CD14-positive monocyte (primary cell): ENCODE measurements at regions not wholly inside any gene's neighbourhood (a gene's known extent, or its start where the extent isn't known, plus 50 kb on each side); places are given as distances from the start of the nearest gene placed in this dataset.

Source experiments
- DNase-seq, 3 donors: peaks; one replicate each; pipeline ENCODE4 v3.0.0-alpha.2; 2011 to 2022
- H2AFZ ChIP-seq: 2 replicates; pipeline ENCODE4 v1.6.0; 2012; ENCODE audit warnings: mild to moderate bottlenecking, low read depth, low read length, inconsistent platforms; ENCODE audit not compliant: insufficient read depth, poor library complexity, severe bottlenecking
- H3K27ac ChIP-seq, 2 donors: 1 replicate in 1 of 2; 2 replicates in 1 of 2; pipeline ENCODE4 v1.5.1; 2012 to 2013; ENCODE audit warnings: low read length in 2 of 2, control low read depth in 1 of 2, inconsistent platforms in 1 of 2, low read depth in 1 of 2, mild to moderate bottlenecking in 1 of 2
- H3K27me3 ChIP-seq, 2 donors: one replicate each; pipeline versions ENCODE4 v1.6.0 to v1.6.1; 2011 to 2013; ENCODE audit warnings: low read length in 2 of 2; ENCODE audit not compliant: control insufficient read depth in 2 of 2, insufficient read depth in 2 of 2
- H3K36me3 ChIP-seq, 2 donors: replicated peaks in 1 of 2; 1 replicate in 1 of 2; 2 replicates in 1 of 2; pipeline versions ENCODE4 v1.5.1 to v1.6.1; 2012 to 2013; ENCODE audit warnings: low read length in 2 of 2, control low read depth in 1 of 2, inconsistent platforms in 1 of 2, mild to moderate bottlenecking in 1 of 2; ENCODE audit not compliant: insufficient read depth in 2 of 2, control insufficient read depth in 1 of 2
- H3K4me1 ChIP-seq, 2 donors: 1 replicate in 1 of 2; 2 replicates in 1 of 2; pipeline versions ENCODE4 v1.5.1 to v1.6.1; 2012 to 2013; ENCODE audit warnings: low read length in 2 of 2, control low read depth in 1 of 2, inconsistent platforms in 1 of 2, mild to moderate bottlenecking in 1 of 2, moderate library complexity in 1 of 2; ENCODE audit not compliant: insufficient read depth in 2 of 2, control insufficient read depth in 1 of 2
- H3K4me2 ChIP-seq: replicated peaks from 2 replicates; pipeline ENCODE3; 2012; ENCODE audit warnings: low read length, moderate library complexity, mild to moderate bottlenecking; ENCODE audit not compliant: poor library complexity, severe bottlenecking; ENCODE audit errors: extremely low read depth
- H3K4me3 ChIP-seq, 3 experiments: fragments of 200-600 bp in 1 of 3; sonication (generic) in 1 of 3; replicated peaks in 1 of 3; 1 replicate in 2 of 3; 2 replicates in 1 of 3; pipeline ENCODE4 v1.5.1; 2011 to 2013; ENCODE audit warnings: low read length in 3 of 3, mild to moderate bottlenecking in 3 of 3, control low read depth in 2 of 3, low read depth in 2 of 3, inconsistent platforms in 1 of 3, moderate library complexity in 1 of 3
- H3K79me2 ChIP-seq: 2 replicates; pipeline ENCODE4 v1.6.0; 2012; ENCODE audit warnings: mild to moderate bottlenecking, control low read depth, inconsistent platforms, low read length, moderate library complexity; ENCODE audit not compliant: insufficient read depth
- H3K9ac ChIP-seq: 2 replicates; pipeline ENCODE4 v1.6.0; 2017; ENCODE audit warnings: low read length, mild to moderate bottlenecking; ENCODE audit not compliant: insufficient read depth, poor library complexity, severe bottlenecking
- H3K9me3 ChIP-seq, 2 donors: replicated peaks in 1 of 2; 1 replicate in 1 of 2; 2 replicates in 1 of 2; pipeline versions ENCODE4 v1.5.1 to v1.6.1; 2012 to 2013; ENCODE audit warnings: low read length in 2 of 2, control low read depth in 1 of 2; ENCODE audit not compliant: control insufficient read depth in 1 of 2, insufficient read depth in 1 of 2
- H4K20me1 ChIP-seq: 2 replicates; pipeline ENCODE4 v1.6.0; 2012; ENCODE audit warnings: mild to moderate bottlenecking, low read length, control low read depth, moderate library complexity; ENCODE audit not compliant: insufficient read depth
- H3K27ac Mint-ChIP-seq, 7 donors: one replicate each; pipeline ENCODE4 v1.8.0; 2020; ENCODE audit warnings: mild to moderate bottlenecking in 7 of 7, mixed read lengths in 7 of 7, moderate library complexity in 6 of 7, inconsistent platforms in 2 of 7
- H3K27me3 Mint-ChIP-seq, 3 donors: one replicate each; pipeline ENCODE4 v1.8.0; 2021 to 2022; ENCODE audit warnings: low read depth in 3 of 3, mild to moderate bottlenecking in 3 of 3, mixed read lengths in 3 of 3, moderate library complexity in 3 of 3, inconsistent platforms in 1 of 3
- H3K36me3 Mint-ChIP-seq, 2 donors: one replicate each; pipeline ENCODE4 v1.8.0; 2020; ENCODE audit warnings: mixed read lengths in 2 of 2, inconsistent platforms in 1 of 2, mild to moderate bottlenecking in 1 of 2
- H3K4me1 Mint-ChIP-seq: one replicate; pipeline ENCODE4 v1.8.0; 2020; ENCODE audit warnings: mild to moderate bottlenecking, mixed read lengths
- H3K4me3 Mint-ChIP-seq, 2 donors: one replicate each; pipeline ENCODE4 v1.8.0; 2020; ENCODE audit warnings: mild to moderate bottlenecking in 2 of 2, mixed read lengths in 2 of 2, moderate library complexity in 1 of 2
- H3K9me3 Mint-ChIP-seq, 7 donors: one replicate each; pipeline ENCODE4 v1.8.0; 2020 to 2022; ENCODE audit warnings: mixed read lengths in 7 of 7, mild to moderate bottlenecking in 6 of 7, moderate library complexity in 6 of 7, inconsistent platforms in 2 of 7
- CTCF ChIP-seq: fragments of 200-600 bp; IDR thresholded peaks from one replicate; pipeline ENCODE4 v1.8.0; 2022; ENCODE audit warnings: antibody characterized with exemption, mild to moderate bottlenecking
- WGBS: methylation state at CpG from one replicate; pipeline ENCODE4 v1.1.5; 2013; ENCODE audit warnings: missing lambda C conversion rate; ENCODE audit not compliant: insufficient coverage; 5-methylcytosine and 5-hydroxymethylcytosine counted together
- intact Hi-C, 2 donors: fragments of 100-400 bp; cut with micrococcal nuclease; formaldehyde crosslinking; loops; one replicate each; pipeline versions ENCODE4 v1.15.0 to v1.15.1; 2023

GRCh38 chr2:42978887-42979415, 186.6 kb upstream of the HAAO start:
- Histone ChIP-seq H4K20me1 (no peaks in the 10 kb centered on the region), H3K27ac (no peak overlapping the region), H3K36me3 (no peaks in the 10 kb centered on the region), H3K79me2 (no peaks in the 10 kb centered on the region), H2AFZ (no peak overlapping the region), H3K4me3 (no peak overlapping the region), H3K9me3 (no peaks in the 10 kb centered on the region), H3K27me3 (no peaks in the 10 kb centered on the region), H3K4me1 (peaks cover 30 to 34% of the 10 kb centered on the region in 2 donors), H3K9ac (no peak overlapping the region), H3K4me2 (no peak overlapping the region)
- peaks cover 0 to 3% (median 0%) of the 10 kb centered on the region in 3 donors for H3K27me3 Mint-ChIP-seq
- H3K9me3 Mint-ChIP-seq, result peaks cover 0 to 1% (median 0%) of the 10 kb centered on the region in 7 donors
- intact Hi-C loops, result loop anchor here (5.0 to 10.0 kb wide), 3 partner anchors 146 to 506 kb away; no protein-coding TSS in a partner anchor
- H3K27ac Mint-ChIP-seq, result peak overlapping the region in 1 of 7 donors; percentile 25
- H3K36me3 Mint-ChIP-seq, result no peaks in the 10 kb centered on the region
- 87% methylated on average over 7 of the region's 7 CpGs for WGBS
- DNase-seq, result no peak
- TF ChIP-seq CTCF, result no peak
- H3K4me3 Mint-ChIP-seq, result no peak overlapping the region
- H3K4me1 Mint-ChIP-seq, result peaks cover 41% of the 10 kb centered on the region

- no peak for DNase-seq
- 100% methylated on average over 2 of the region's 5 CpGs for WGBS
- no peaks in the 10 kb centered on the region for H3K79me2 ChIP-seq
- no peaks in the 10 kb centered on the region for H4K20me1 ChIP-seq
- no peak overlapping the region for H3K27ac Mint-ChIP-seq
- H3K9me3 Mint-ChIP-seq, result peaks cover 0 to 1% (median 0%) of the 10 kb centered on the region in 7 donors
- no peaks in the 10 kb centered on the region for H3K27me3 ChIP-seq
- no peaks in the 10 kb centered on the region for H3K36me3 ChIP-seq
- H3K9ac ChIP-seq, result no peak overlapping the region
- H3K27ac ChIP-seq, result no peak overlapping the region
- intact Hi-C loops, result loop anchor here (5.0 to 10.0 kb wide), 3 partner anchors 146 to 506 kb away; no protein-coding TSS in a partner anchor
- H2AFZ ChIP-seq, result no peak overlapping the region
- no peak for TF ChIP-seq CTCF
- H3K4me3 ChIP-seq, result no peak overlapping the region
- no peak overlapping the region for H3K4me3 Mint-ChIP-seq
- H3K9me3 ChIP-seq, result no peaks in the 10 kb centered on the region
- H3K27me3 Mint-ChIP-seq, result peaks cover 0 to 3% (median 0%) of the 10 kb centered on the region in 3 donors
- peaks cover 30 to 39% of the 10 kb centered on the region in 2 donors for H3K4me1 ChIP-seq
- no peaks in the 10 kb centered on the region for H3K36me3 Mint-ChIP-seq
- H3K4me1 Mint-ChIP-seq, result peaks cover 46% of the 10 kb centered on the region
- H3K4me2 ChIP-seq, result no peak overlapping the region
Measured at GRCh38 chr2:42978175-42978886, 185.9 kb upstream of the HAAO start.
